ENCODE measurements at regions not wholly inside any gene's neighbourhood (a gene's known extent, or its start where the extent isn't known, plus 50 kb on each side); places are given as distances from the start of the nearest gene placed in this dataset.
"Not testable (repeated sequence)": the region's sequence is repeated elsewhere in the genome, so short reads cannot be mapped to it uniquely, and the experiment has no call there.

DNA sequence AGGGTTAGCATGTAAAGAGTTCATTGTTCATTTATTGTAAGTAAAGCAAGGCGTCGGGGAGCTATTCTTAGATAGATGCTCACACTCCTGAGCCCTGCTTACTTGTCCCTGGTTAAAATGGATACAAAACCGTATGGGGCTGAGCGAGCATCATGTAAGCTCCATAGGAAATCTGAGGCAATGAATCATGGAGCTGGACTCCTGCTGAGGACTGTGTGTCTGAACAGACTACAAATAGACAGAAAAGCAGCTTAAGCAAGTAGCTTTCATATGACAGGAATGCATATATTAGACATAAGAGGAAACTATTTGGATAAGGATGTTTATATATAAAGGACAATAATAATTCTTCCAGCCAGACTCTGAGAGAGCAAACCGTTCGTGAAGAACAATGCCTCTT, 604.9 kb upstream of the PTBP2 start:
- no peaks in the 10 kb centered on the region for H3K4me1 ChIP-seq

DNA sequence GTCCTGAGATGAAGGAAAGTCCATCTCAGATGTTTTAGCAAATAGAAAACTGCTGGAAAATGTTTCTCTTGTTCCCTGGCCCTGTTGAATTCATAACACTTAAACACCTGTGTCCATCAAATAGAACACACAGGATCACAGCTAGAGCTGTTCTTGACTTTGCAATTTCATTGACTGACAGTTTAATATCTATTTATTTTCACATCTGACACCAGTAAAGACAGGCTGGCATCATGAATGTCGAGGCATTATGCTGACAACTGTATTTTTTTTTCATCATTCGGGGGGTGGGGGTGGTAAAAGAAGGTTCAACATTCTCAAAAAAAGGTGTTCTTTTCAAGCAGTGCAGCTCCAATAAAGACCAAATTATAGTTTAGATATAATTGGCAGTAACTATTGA, 591.2 kb upstream of the PTBP2 start:
- Histone ChIP-seq H3K27ac (no peak overlapping the region), H3K27me3 (no peaks in the 10 kb centered on the region), H3K4me1 (no peaks in the 10 kb centered on the region), H3K4me3 (no peak overlapping the region), H3K9me3 (no peaks in the 10 kb centered on the region), H3K36me3 (no peaks in the 10 kb centered on the region)
- ATAC-seq, result no peak
- WGBS, 2 donors (ENCODE audit: low coverage in 1 of 2), result 70 to 75% methylated on average over 2 of the region's 2 CpGs
- TF ChIP-seq, protein P1, sequence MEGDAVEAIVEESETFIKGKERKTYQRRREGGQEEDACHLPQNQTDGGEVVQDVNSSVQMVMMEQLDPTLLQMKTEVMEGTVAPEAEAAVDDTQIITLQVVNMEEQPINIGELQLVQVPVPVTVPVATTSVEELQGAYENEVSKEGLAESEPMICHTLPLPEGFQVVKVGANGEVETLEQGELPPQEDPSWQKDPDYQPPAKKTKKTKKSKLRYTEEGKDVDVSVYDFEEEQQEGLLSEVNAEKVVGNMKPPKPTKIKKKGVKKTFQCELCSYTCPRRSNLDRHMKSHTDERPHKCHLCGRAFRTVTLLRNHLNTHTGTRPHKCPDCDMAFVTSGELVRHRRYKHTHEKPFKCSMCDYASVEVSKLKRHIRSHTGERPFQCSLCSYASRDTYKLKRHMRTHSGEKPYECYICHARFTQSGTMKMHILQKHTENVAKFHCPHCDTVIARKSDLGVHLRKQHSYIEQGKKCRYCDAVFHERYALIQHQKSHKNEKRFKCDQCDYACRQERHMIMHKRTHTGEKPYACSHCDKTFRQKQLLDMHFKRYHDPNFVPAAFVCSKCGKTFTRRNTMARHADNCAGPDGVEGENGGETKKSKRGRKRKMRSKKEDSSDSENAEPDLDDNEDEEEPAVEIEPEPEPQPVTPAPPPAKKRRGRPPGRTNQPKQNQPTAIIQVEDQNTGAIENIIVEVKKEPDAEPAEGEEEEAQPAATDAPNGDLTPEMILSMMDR (IDR thresholded peaks at IDR 0.05), result no peak
- TF ChIP-seq EP300 (IDR thresholded peaks at IDR 0.05) (no peak), POLR2AphosphoS5 (IDR thresholded peaks at IDR 0.05) (no peak), POLR2A (IDR thresholded peaks at IDR 0.05) (no peak)

More for the DNA sequence above, 604.9 kb upstream of the PTBP2 start:
- WGBS, 2 donors (ENCODE audit: low coverage in 1 of 2), result 48 to 60% methylated on average over 1 to 5 of the region's 6 CpGs
- Histone ChIP-seq H3K36me3 (no peaks in the 10 kb centered on the region), H3K9me3 (no peaks in the 10 kb centered on the region), H3K27ac (no peak overlapping the region), H3K27me3 (no peaks in the 10 kb centered on the region), H3K4me3 (no peak overlapping the region)
- no peak for ATAC-seq
- TF ChIP-seq EP300 (IDR thresholded peaks at IDR 0.05) (no peak), POLR2A (IDR thresholded peaks at IDR 0.05) (no peak), POLR2AphosphoS5 (IDR thresholded peaks at IDR 0.05) (no peak)
- TF ChIP-seq, protein P1 (IDR thresholded peaks at IDR 0.05), result no peak

DNA sequence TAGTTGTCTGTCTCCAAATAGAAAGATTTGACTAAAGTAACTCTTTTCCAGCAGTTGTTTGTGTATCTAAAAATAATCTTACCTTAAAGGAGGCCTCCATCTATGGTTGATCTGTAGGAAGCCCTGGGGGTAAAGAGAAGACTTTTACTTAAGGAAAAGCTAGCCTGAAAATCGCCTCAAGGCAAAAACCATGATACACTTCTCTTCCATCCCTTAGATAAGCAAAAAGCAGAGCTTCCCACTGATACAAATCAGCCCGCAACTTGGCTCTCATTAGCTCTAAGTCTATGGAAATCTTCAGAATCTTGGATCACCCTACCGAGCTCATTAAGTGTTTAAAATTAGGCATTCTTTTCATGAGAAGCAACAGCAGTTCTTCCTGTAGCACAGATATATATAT, 576.9 kb upstream of the PTBP2 start:
- Histone ChIP-seq H3K9me3 (no peaks in the 10 kb centered on the region), H3K27me3 (no peaks in the 10 kb centered on the region), H3K4me1 (no peaks in the 10 kb centered on the region), H3K27ac (no peak overlapping the region), H3K36me3 (no peaks in the 10 kb centered on the region), H3K4me3 (no peak overlapping the region)
- TF ChIP-seq EP300 (IDR thresholded peaks at IDR 0.05) (no peak), POLR2A (IDR thresholded peaks at IDR 0.05) (no peak), POLR2AphosphoS5 (IDR thresholded peaks at IDR 0.05) (no peak)
- TF ChIP-seq, protein P1 (IDR thresholded peaks at IDR 0.05), result no peak
- 89 to 94% methylated on average over 3 of the region's 3 CpGs for WGBS, 2 donors (ENCODE audit: low coverage in 1 of 2)
- ATAC-seq, result no peak

DNA sequence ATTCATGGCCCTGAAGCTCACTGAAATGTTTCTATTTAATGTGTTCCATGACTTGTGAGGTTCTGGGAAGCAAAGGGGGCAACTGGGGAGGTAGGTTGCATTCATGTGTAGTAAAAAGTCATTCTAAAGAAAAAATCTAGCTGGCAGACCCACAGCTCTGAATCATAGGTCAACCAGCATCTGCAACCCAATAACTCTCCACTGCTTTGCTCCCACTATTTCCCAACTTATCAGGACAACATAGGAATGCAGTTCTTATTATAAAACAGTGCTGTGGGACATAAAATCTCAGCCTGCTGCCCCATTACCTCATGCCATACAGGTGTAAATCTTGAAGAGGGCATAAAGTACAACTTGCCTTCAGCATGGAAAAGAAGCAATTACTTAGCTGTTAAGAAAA, 576.1 kb upstream of the PTBP2 start:
- Histone ChIP-seq H3K9me3 (no peaks in the 10 kb centered on the region), H3K4me3 (no peak overlapping the region), H3K4me1 (no peaks in the 10 kb centered on the region), H3K27me3 (no peaks in the 10 kb centered on the region), H3K27ac (no peak overlapping the region), H3K36me3 (no peaks in the 10 kb centered on the region)
- TF ChIP-seq POLR2A (IDR thresholded peaks at IDR 0.05) (no peak), EP300 (IDR thresholded peaks at IDR 0.05) (no peak), POLR2AphosphoS5 (IDR thresholded peaks at IDR 0.05) (no peak)
- TF ChIP-seq, protein P1 (IDR thresholded peaks at IDR 0.05), result no peak
- no peak for ATAC-seq

DNA sequence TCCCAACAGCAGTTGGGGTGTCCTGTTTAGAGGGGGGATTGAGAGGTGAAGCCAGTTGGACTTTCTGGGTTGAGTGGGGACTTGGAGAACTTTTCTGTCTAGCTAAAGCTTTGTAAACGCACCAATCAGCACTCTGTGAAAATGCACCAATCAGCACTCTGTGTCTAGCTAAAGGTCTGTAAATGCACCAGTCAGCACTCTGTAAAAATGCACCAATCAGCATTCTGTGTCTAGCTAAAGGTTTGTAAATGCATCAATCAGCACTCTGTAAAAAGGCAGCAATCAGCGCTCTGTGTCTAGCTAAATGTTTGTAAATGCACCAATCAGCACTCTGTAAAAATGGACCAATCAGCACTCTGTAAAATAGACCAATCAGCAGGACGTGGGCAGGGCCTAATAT, 568.6 kb upstream of the PTBP2 start:
- H3K4me3 ChIP-seq, H3K27me3 ChIP-seq, H3K27ac ChIP-seq, ATAC-seq, H3K36me3 ChIP-seq, H3K4me1 ChIP-seq: not testable (repeated sequence)
- WGBS, 2 donors (ENCODE audit: low coverage in 1 of 2), result 73 to 78% methylated on average over 3 of the region's 3 CpGs
- H3K9me3 ChIP-seq, result peaks cover 0 to 30% (median 0%) of the 10 kb centered on the region in 3 donors

DNA sequence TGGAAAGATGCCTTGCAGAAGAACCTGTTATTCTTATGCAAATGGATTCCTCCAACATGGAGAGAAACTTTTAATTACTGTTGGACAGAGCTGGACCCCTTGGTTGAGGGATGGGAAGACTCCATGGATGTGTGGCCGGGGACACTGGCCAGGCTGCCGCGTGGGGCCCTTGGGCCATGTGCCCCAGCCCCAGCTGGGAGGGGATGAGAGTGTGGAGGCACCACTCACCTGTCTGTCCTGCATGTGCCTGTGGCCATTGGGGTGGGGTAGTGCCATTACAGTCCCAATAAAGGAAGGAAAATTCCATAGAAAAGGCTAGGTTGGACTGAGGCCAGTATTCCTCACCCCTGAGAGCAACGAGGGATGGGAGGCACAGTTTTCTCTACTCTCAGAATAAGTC, 564.5 kb upstream of the PTBP2 start:
- H3K4me1 ChIP-seq, result no peaks in the 10 kb centered on the region
- H3K36me3 ChIP-seq, result no peaks in the 10 kb centered on the region
- no peaks in the 10 kb centered on the region for H3K27me3 ChIP-seq
- no peak for TF ChIP-seq POLR2A (IDR thresholded peaks at IDR 0.05)
- no peak for TF ChIP-seq POLR2AphosphoS5 (IDR thresholded peaks at IDR 0.05)
- TF ChIP-seq, protein P1 (IDR thresholded peaks at IDR 0.05), result no peak
- no peak for TF ChIP-seq EP300 (IDR thresholded peaks at IDR 0.05)
- H3K27ac ChIP-seq, result no peak overlapping the region
- peaks cover 0 to 30% (median 0%) of the 10 kb centered on the region in 3 donors for H3K9me3 ChIP-seq
- ATAC-seq, result no peak
- H3K4me3 ChIP-seq, result no peak overlapping the region
- WGBS, 2 donors (ENCODE audit: low coverage in 1 of 2), result 67 to 94% methylated on average over 2 to 3 of the region's 4 CpGs
